Right forelimb (tissue), 1 donor: ENCODE measurements at regions not wholly inside any gene's neighbourhood (a gene's known extent, or its start where the extent isn't known, plus 50 kb on each side); places are given as distances from the start of the nearest gene placed in this dataset.
"Not testable (repeated sequence)": the region's sequence is repeated elsewhere in the genome, so short reads cannot be mapped to it uniquely, and the experiment has no call there.

Experiments used
- DNase-seq: peaks from one replicate; pipeline ENCODE4 v3.0.0-alpha.2; 2018

- DNase-seq: not testable (repeated sequence)
Observed at GRCh38 chr15:30195355-30196008, 60.6 kb downstream of the GOLGA8T start.

- DNase-seq: peak; percentile 37
Observed at GRCh38 chr15:30196009-30196375, 61.1 kb downstream of the GOLGA8T start.

GRCh38 chr15:30196769-30197168, 61.9 kb downstream of the GOLGA8T start:
- not testable (repeated sequence) for DNase-seq

- not testable (repeated sequence) for DNase-seq
Observed at GRCh38 chr15:30201517-30201916, 66.7 kb downstream of the GOLGA8T start.

GRCh38 chr15:30213733-30214132, 78.9 kb downstream of the GOLGA8T start:
- DNase-seq: not testable (repeated sequence)

- not testable (repeated sequence) for DNase-seq
Observed at GRCh38 chr15:30221803-30222202, 87.0 kb downstream of the GOLGA8T start.

- not testable (repeated sequence) for DNase-seq
Observed at GRCh38 chr15:30222798-30223591, 88.1 kb downstream of the GOLGA8T start.

GRCh38 chr15:30225233-30225891, 90.5 kb downstream of the GOLGA8T start:
- not testable (repeated sequence) for DNase-seq

GRCh38 chr15:30261432-30262141, 126.7 kb downstream of the GOLGA8T start:
- DNase-seq: not testable (repeated sequence)

GRCh38 chr15:30262142-30262460, 127.2 kb downstream of the GOLGA8T start:
- DNase-seq: not testable (repeated sequence)

GRCh38 chr15:30264000-30264399, 129.1 kb downstream of the GOLGA8T start:
- DNase-seq: not testable (repeated sequence)

- DNase-seq: not testable (repeated sequence)
Observed at GRCh38 chr15:30295150-30295844, 98.0 kb downstream of the CHRFAM7A start.

GRCh38 chr15:30303968-30304367, 89.4 kb downstream of the CHRFAM7A start:
- not testable (repeated sequence) for DNase-seq
